RWPE1 (cell line): ENCODE measurements at regions not wholly inside any gene's neighbourhood (a gene's known extent, or its start where the extent isn't known, plus 50 kb on each side); places are given as distances from the start of the nearest gene placed in this dataset.

ENCODE experiments used
- CTCF ChIA-PET: fragments of 350-600 bp; sonication (Branson Sonifier 250); formaldehyde crosslinking; extraction: SDS; loops from one replicate; lab custom pipeline; 2021; lab: Yijun Ruan, JAX
- POLR2A ChIA-PET: fragments of 400-600 bp; formaldehyde crosslinking; extraction: SDS; loops from one replicate; lab custom pipeline; 2020; ENCODE audit warnings: antibody characterized with exemption; ENCODE audit not compliant: low non-redundant PET; lab: Yijun Ruan, JAX
- DNase-seq: peaks from one replicate; pipeline ENCODE4 v3.0.0; 2012; ENCODE audit warnings: low spot score
- H3K27ac ChIP-seq: fragments of 450-650 bp; 2 replicates; pipeline ENCODE4 v1.5.1; 2017
- TF ChIP-seq, protein P1 (sequence below): fragments of 450-650 bp; conservative IDR thresholded peaks from 2 replicates; pipeline ENCODE4 v1.5.1; 2017; ENCODE audit warnings: low read depth, mild to moderate bottlenecking

- DNase-seq, result no peak
- CTCF ChIA-PET, result no interaction called here
- POLR2A ChIA-PET, result no interaction called here
- no peak overlapping the region for H3K27ac ChIP-seq
- TF ChIP-seq, protein P1, sequence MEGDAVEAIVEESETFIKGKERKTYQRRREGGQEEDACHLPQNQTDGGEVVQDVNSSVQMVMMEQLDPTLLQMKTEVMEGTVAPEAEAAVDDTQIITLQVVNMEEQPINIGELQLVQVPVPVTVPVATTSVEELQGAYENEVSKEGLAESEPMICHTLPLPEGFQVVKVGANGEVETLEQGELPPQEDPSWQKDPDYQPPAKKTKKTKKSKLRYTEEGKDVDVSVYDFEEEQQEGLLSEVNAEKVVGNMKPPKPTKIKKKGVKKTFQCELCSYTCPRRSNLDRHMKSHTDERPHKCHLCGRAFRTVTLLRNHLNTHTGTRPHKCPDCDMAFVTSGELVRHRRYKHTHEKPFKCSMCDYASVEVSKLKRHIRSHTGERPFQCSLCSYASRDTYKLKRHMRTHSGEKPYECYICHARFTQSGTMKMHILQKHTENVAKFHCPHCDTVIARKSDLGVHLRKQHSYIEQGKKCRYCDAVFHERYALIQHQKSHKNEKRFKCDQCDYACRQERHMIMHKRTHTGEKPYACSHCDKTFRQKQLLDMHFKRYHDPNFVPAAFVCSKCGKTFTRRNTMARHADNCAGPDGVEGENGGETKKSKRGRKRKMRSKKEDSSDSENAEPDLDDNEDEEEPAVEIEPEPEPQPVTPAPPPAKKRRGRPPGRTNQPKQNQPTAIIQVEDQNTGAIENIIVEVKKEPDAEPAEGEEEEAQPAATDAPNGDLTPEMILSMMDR, result no peak
These were observed 120.5 kb downstream of the KBTBD8 start for GRCh38 chr3:67118635-67119034.

GRCh38 chr3:67123914-67124313, 125.8 kb downstream of the KBTBD8 start:
- CTCF ChIA-PET, result no interaction called here
- POLR2A ChIA-PET, result no interaction called here

GRCh38 chr3:67127254-67127653, 129.1 kb downstream of the KBTBD8 start:
- no peak overlapping the region for H3K27ac ChIP-seq
- DNase-seq, result no peak
- POLR2A ChIA-PET, result no interaction called here
- CTCF ChIA-PET, result no interaction called here
- TF ChIP-seq, protein P1, result no peak

More at GRCh38 chr3:67123914-67124313, 125.8 kb downstream of the KBTBD8 start:
- DNase-seq, result no peak
- TF ChIP-seq, protein P1, result no peak
- H3K27ac ChIP-seq, result no peak overlapping the region

DNA sequence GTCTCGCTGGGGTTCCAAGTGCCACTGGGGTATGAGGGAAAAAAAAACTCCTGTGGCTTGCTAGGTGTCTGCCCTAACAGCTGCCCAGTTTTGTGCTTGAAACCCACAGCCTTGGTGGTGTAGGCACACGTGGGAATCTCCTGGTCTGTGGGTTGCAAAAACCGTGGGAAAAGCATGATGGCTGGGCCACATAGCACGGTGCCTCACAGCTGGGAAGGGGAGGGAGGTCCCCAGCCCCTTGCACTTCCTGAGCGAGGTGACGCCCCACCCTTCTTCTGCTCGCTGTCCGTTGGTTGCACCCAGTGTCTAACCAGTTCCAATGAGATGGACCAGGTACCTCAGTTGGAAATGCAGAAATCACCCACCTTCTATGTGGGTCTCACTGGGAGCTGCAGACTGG, 144.3 kb downstream of the KBTBD8 start:
- ChIA-PET CTCF (no interaction called here), POLR2A (no interaction called here)
- no peak for DNase-seq
- no peak overlapping the region for H3K27ac ChIP-seq
- TF ChIP-seq, protein P1, result no peak

- ChIA-PET POLR2A (no interaction called here), CTCF (no interaction called here)
- DNase-seq, result no peak
- TF ChIP-seq, protein P1, result no peak
- H3K27ac ChIP-seq, result no peak overlapping the region
These were observed 147.6 kb downstream of the KBTBD8 start for GRCh38 chr3:67145738-67146137.

DNA sequence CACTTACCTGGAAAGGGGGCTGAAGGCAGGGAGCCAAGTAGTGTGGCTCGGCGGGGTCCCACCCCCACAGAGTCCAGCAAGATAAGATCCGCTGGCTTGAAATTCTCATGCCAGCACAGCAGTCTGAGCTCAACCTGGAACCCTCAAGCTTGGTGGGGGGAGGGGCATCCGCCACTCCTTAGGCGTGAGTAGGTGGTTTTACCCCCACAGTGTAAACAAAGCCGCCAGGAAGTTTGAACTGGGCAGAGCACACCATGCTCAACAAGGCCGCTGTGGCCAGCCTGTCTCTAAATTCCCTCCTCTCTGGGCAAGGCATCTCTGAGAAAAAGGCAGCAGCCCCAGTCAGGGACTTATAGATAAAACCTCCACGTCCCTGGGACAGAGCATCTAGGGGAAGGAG, 156.3 kb downstream of the KBTBD8 start:
- DNase-seq, result no peak
- CTCF ChIA-PET, result no interaction called here
- POLR2A ChIA-PET, result no interaction called here
- TF ChIP-seq, protein P1, result no peak
- H3K27ac ChIP-seq, result no peak overlapping the region

DNA sequence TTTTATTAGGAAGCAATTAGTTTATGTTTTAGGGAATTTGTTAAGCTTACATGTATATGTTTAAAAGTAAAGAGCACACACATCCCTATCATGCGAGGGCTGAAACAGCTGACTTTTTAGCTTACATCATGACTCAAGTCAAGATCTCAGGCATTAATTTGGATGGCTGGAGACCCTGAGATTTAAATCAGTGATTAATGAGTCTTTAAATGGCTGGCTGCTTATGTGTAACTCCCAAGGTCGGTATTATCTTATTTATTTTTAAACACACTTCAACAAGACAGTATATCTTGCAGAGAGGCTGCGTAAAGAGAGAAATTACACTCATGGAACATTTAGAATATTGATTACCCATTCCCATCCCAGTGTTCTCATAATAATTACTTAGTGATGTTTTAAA, 169.4 kb downstream of the KBTBD8 start:
- TF ChIP-seq, protein P1, result no peak
- POLR2A ChIA-PET, result no interaction called here
- CTCF ChIA-PET, result no interaction called here
- no peak overlapping the region for H3K27ac ChIP-seq
- no peak for DNase-seq
